ENCODE measurements at regions not wholly inside any gene's neighbourhood (a gene's known extent, or its start where the extent isn't known, plus 50 kb on each side); places are given as distances from the start of the nearest gene placed in this dataset.

DNA sequence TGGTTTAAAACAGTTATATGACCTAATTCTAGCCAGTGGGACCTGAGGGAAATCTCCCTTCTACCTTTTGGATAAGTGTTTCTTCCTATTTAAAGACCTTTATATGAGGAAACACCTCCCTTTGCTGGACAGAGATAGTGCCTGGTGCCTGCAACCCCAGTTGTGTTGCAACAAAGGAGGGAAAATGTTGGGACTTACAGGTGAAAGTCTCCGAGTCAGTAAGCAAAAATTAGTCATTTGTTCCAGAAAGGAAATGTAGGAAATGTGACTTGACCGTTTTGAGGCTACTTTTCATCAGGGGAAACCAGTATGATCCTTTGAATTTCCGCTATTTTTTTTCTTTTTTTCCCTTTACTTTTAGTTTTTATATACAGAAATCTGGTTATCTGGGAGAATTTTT lies 165.5 kb downstream of the DKK1 start:
- no peak for TF ChIP-seq GATA2 (IDR thresholded peaks at IDR 0.05; ENCODE audit: low read depth, low read length)
- no peak for TF ChIP-seq GATA3 (IDR thresholded peaks at IDR 0.05; ENCODE audit: low read depth, low read length)
